Testis (tissue), 2 donors: ENCODE measurements at regions not wholly inside any gene's neighbourhood (a gene's known extent, or its start where the extent isn't known, plus 50 kb on each side); places are given as distances from the start of the nearest gene placed in this dataset.

Experiments
- CTCF ChIP-seq, 3 experiments: fragments of 450-650 bp in 2 of 3; fragments of 200-600 bp in 1 of 3; sonication (generic) in 1 of 3; IDR thresholded peaks; one replicate each; pipeline ENCODE4 v1.5.1; 2016 to 2019; ENCODE audit warnings: antibody characterized with exemption in 3 of 3, mild to moderate bottlenecking in 2 of 3, moderate library complexity in 1 of 3
- POLR2A ChIP-seq: fragments of 450-650 bp; IDR thresholded peaks from one replicate; pipeline ENCODE4 v1.6.1; 2017; ENCODE audit warnings: antibody characterized with exemption, mild to moderate bottlenecking, moderate library complexity

- TF ChIP-seq POLR2A (no peak), CTCF (IDR thresholded peaks at IDR 0.05) (no peak)
Observed at GRCh38 chr2:153077311-153077710, 358.9 kb downstream of the ARL6IP6 start.
